WTC11 (cell line): ENCODE measurements at regions not wholly inside any gene's neighbourhood (a gene's known extent, or its start where the extent isn't known, plus 50 kb on each side); places are given as distances from the start of the nearest gene placed in this dataset.

Experiments used
- ATAC-seq: fragments of 200-7000 bp; cut with Tn5 transposase; 2 replicates; pipeline ENCODE4 v1.10.0; 2021; ENCODE audit warnings: mild to moderate bottlenecking, moderate library complexity
- CTCF ChIA-PET: fragments of 300-600 bp; sonication (Branson Sonifier 250); formaldehyde crosslinking; loops from one replicate; lab custom pipeline; 2021; ENCODE audit warnings: antibody characterized with exemption; lab: Charles Lee
- POLR2A ChIA-PET: fragments of 350-600 bp; sonication (Branson Sonifier 250); formaldehyde crosslinking; loops from one replicate; lab custom pipeline; 2021; ENCODE audit warnings: antibody characterized with exemption; lab: Charles Lee
- DNase-seq: peaks from one replicate; pipeline ENCODE4 v3.0.0; 2021; ENCODE audit warnings: low spot score
- H3K27ac Mint-ChIP-seq: 2 replicates; pipeline ENCODE4 v1.8.0; 2021; ENCODE audit warnings: mixed read lengths
- H3K27me3 Mint-ChIP-seq: 2 replicates; pipeline ENCODE4 v1.8.0; 2021; ENCODE audit warnings: low read depth, mild to moderate bottlenecking, moderate library complexity, mixed read lengths
- H3K36me3 Mint-ChIP-seq: 2 replicates; pipeline ENCODE4 v1.8.0; 2021; ENCODE audit warnings: mixed read lengths
- H3K4me1 Mint-ChIP-seq: 2 replicates; pipeline ENCODE4 v1.8.0; 2022; ENCODE audit warnings: mixed read lengths
- H3K4me3 Mint-ChIP-seq: 2 replicates; pipeline ENCODE4 v1.8.0; 2021; ENCODE audit warnings: mild to moderate bottlenecking, moderate library complexity, mixed read lengths
- H3K9me3 Mint-ChIP-seq: 2 replicates; pipeline ENCODE4 v1.8.0; 2021; ENCODE audit warnings: mixed read lengths
- ATF1 ChIP-seq: sonication (generic); formaldehyde crosslinking; IDR thresholded peaks from 2 replicates; pipeline ENCODE4 v1.8.1; 2023; ENCODE audit warnings: mild to moderate bottlenecking, moderate library complexity, missing genetic modification reagents
- CBFB ChIP-seq: sonication (generic); formaldehyde crosslinking; IDR thresholded peaks from 2 replicates; pipeline ENCODE4 v1.8.1; 2022; ENCODE audit warnings: mild to moderate bottlenecking, low read depth, missing genetic modification reagents
- EMX1 ChIP-seq: fragments of 250-450 bp; sonication (Bioruptor Pico); IDR thresholded peaks from 2 replicates; pipeline ENCODE4 v1.8.0; 2021; ENCODE audit warnings: mild to moderate bottlenecking
- ETV6 ChIP-seq: sonication (generic); formaldehyde crosslinking; IDR thresholded peaks from 2 replicates; pipeline ENCODE4 v1.8.1; 2022; ENCODE audit warnings: mild to moderate bottlenecking, missing genetic modification reagents
- GABPB1 ChIP-seq: sonication (generic); formaldehyde crosslinking; IDR thresholded peaks from 2 replicates; pipeline ENCODE4 v1.8.1; 2023; ENCODE audit warnings: mild to moderate bottlenecking, missing genetic modification reagents
- HMGA2 ChIP-seq: fragments of 250-450 bp; sonication (Bioruptor Pico); IDR thresholded peaks from 2 replicates; pipeline ENCODE4 v1.4.0; 2021; ENCODE audit warnings: mild to moderate bottlenecking, moderate library complexity
- NFE2L1 ChIP-seq: sonication (generic); formaldehyde crosslinking; IDR thresholded peaks from 2 replicates; pipeline ENCODE4 v1.8.1; 2023; ENCODE audit warnings: missing genetic modification reagents
- SP1 ChIP-seq: sonication (generic); formaldehyde crosslinking; conservative IDR thresholded peaks from 2 replicates; pipeline ENCODE4 v1.8.1; 2022; ENCODE audit warnings: missing genetic modification reagents
- ZBTB21 ChIP-seq: sonication (generic); formaldehyde crosslinking; IDR thresholded peaks from 2 replicates; pipeline ENCODE4 v1.8.1; 2023; ENCODE audit warnings: mild to moderate bottlenecking, missing genetic modification reagents, borderline replicate concordance
- ZNF416 ChIP-seq: fragments of 250-450 bp; sonication (Bioruptor Pico); IDR thresholded peaks from 2 replicates; pipeline ENCODE4 v1.9.0; 2021; ENCODE audit warnings: mild to moderate bottlenecking, inconsistent platforms
- TF ChIP-seq, protein P1 (sequence below): fragments of 250-450 bp; sonication (Bioruptor Pico); conservative IDR thresholded peaks from 2 replicates; pipeline ENCODE4 v1.9.0; 2021; ENCODE audit warnings: mild to moderate bottlenecking
- TF ChIP-seq, protein P2 (sequence below): fragments of 200-600 bp; IDR thresholded peaks from 2 replicates; pipeline ENCODE4 v1.8.0; 2022; ENCODE audit warnings: antibody characterized with exemption
- TF ChIP-seq, protein P3 (sequence below): sonication (generic); formaldehyde crosslinking; IDR thresholded peaks from 2 replicates; pipeline ENCODE4 v1.8.0; 2023; ENCODE audit warnings: mild to moderate bottlenecking, missing genetic modification reagents
- TF ChIP-seq, protein P4 (sequence below): fragments of 250-450 bp; sonication (Bioruptor Pico); IDR thresholded peaks from 2 replicates; pipeline ENCODE4 v2.1.2; 2022; ENCODE audit warnings: mild to moderate bottlenecking, moderate library complexity
- TF ChIP-seq, protein P5 (sequence below): sonication (generic); formaldehyde crosslinking; IDR thresholded peaks from 2 replicates; pipeline ENCODE4 v1.8.0; 2022; ENCODE audit warnings: mild to moderate bottlenecking, missing genetic modification reagents
- TF ChIP-seq, protein P6 (sequence below): sonication (generic); formaldehyde crosslinking; IDR thresholded peaks from 2 replicates; pipeline ENCODE4 v1.8.1; 2022; ENCODE audit warnings: low read depth, mild to moderate bottlenecking, moderate library complexity, missing genetic modification reagents, borderline replicate concordance
- TF ChIP-seq, protein P7 (sequence below): fragments of 250-450 bp; sonication (Bioruptor Pico); IDR thresholded peaks from 2 replicates; pipeline ENCODE4 v1.9.0; 2021; ENCODE audit warnings: moderate library complexity, mild to moderate bottlenecking, inconsistent platforms, borderline replicate concordance

DNA sequence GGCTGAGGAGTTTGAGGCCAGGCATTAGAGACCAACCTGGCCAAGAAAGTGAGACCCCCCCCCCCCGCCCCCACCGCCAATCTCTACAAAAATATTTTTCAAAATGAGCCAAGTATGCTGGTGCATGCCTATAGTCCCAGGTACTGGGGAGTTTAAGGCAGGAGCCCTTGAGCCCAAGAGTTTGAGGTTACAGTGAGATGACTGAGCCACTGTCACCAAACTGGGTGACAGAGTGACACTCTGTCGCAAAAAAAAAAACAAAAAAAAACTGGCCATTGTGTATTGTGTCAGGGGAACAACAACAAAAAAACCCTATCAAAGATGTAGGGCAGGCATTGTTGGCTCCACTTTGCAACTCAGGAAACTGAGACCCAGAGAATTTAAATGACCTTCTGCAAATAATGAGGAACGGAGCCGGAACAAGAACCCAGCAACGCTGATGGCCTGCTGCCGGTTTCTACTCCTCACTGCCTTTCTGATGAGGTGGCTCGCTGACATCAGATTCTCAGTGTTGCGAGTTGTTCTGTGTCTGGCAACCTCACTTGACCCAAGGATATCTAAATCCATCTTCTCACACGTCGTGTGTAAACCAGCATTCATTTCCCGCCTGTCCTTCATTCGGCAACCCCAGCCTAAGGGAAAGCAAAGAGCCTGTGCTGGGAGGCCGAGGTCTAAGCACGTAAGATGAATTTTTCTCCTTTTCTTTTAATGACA, 195.2 kb upstream of the CRY1 start:
- Mint-ChIP-seq H3K4me3 (no peak overlapping the region), H3K9me3 (peaks cover 19% of the 10 kb centered on the region), H3K4me1 (peaks cover 13% of the 10 kb centered on the region)
- TF ChIP-seq ZNF416 (CRISPR knock-in tag) = no peak
- TF ChIP-seq, protein P1, sequence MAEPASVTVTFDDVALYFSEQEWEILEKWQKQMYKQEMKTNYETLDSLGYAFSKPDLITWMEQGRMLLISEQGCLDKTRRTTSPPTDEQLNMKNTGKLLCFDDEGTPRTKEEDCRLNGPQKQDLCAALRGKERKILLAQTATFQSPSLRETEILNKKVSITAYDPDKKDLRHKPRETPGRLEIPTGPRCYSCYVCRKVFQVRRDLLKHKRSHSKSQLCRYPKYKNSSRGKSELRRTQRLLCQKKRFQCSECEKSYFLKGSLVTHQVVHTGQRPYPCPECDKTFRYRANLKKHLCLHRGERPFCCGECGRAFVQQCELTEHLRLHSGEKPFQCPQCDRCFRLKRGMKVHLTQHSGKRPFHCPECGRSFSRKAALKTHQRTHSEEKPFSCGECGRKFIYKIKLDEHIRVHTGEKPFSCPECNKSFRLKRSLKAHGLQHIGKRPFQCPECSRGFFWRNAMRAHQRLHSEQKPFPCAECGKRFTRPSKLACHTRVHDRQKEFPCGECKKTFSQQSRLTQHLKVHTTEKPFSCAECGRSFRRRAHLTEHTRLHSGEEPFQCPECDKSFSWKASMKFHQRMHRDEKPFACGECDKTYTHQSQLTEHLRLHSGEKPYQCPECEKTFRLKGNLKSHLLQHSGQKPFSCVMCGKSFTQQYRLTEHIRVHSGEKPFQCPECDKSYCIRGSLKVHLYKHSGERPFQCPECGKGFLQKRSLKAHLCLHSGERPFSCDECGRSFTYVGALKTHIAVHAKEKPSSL = no peak
- TF ChIP-seq, all 79 proteins: peak for 0
- ChIA-PET POLR2A (no interaction called here), CTCF (no interaction called here)
- Mint-ChIP-seq H3K36me3 (no peaks in the 10 kb centered on the region), H3K27me3 (no peaks in the 10 kb centered on the region; the same call in 1 of the 2 replicates), H3K27ac (no peak overlapping the region)
- no peak for DNase-seq
- ATAC-seq = no peak

DNA sequence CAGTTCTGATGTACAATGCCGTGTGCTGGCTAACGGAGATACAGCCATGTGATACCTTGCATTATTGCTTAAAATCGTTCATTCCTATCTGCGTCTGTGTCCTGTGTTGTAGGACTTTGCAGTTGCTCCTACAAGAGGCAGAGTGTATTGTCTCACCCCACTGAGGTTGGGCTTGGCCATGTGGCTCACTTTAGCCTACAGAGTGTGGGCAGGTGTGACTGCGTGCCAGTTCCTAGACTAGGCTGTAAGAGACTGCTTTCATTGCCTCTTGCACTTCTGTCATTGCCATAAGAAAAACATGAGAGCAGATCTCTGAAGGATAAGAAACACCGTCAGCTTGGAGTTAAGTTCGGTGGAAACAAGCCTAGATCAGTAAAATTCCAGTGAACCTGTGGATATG, 197.7 kb upstream of the CRY1 start:
- ATAC-seq (no peak), DNase-seq (no peak)
- Mint-ChIP-seq H3K36me3 (no peaks in the 10 kb centered on the region), H3K4me1 (peaks cover 13% of the 10 kb centered on the region), H3K9me3 (0 out of 2 replicates have a peak, but pooled peaks cover 6% of the 10 kb centered on the region), H3K27me3 (no peaks in the 10 kb centered on the region; the same call in 1 of the 2 replicates), H3K27ac (no peak overlapping the region), H3K4me3 (no peak overlapping the region)
- no peak for TF ChIP-seq ZBTB21
- no peak for TF ChIP-seq ATF1 (CRISPR knock-in tag)
- TF ChIP-seq, protein P2, sequence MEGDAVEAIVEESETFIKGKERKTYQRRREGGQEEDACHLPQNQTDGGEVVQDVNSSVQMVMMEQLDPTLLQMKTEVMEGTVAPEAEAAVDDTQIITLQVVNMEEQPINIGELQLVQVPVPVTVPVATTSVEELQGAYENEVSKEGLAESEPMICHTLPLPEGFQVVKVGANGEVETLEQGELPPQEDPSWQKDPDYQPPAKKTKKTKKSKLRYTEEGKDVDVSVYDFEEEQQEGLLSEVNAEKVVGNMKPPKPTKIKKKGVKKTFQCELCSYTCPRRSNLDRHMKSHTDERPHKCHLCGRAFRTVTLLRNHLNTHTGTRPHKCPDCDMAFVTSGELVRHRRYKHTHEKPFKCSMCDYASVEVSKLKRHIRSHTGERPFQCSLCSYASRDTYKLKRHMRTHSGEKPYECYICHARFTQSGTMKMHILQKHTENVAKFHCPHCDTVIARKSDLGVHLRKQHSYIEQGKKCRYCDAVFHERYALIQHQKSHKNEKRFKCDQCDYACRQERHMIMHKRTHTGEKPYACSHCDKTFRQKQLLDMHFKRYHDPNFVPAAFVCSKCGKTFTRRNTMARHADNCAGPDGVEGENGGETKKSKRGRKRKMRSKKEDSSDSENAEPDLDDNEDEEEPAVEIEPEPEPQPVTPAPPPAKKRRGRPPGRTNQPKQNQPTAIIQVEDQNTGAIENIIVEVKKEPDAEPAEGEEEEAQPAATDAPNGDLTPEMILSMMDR = no peak
- TF ChIP-seq ETV6 (CRISPR knock-in tag) = no peak
- TF ChIP-seq, protein P3, sequence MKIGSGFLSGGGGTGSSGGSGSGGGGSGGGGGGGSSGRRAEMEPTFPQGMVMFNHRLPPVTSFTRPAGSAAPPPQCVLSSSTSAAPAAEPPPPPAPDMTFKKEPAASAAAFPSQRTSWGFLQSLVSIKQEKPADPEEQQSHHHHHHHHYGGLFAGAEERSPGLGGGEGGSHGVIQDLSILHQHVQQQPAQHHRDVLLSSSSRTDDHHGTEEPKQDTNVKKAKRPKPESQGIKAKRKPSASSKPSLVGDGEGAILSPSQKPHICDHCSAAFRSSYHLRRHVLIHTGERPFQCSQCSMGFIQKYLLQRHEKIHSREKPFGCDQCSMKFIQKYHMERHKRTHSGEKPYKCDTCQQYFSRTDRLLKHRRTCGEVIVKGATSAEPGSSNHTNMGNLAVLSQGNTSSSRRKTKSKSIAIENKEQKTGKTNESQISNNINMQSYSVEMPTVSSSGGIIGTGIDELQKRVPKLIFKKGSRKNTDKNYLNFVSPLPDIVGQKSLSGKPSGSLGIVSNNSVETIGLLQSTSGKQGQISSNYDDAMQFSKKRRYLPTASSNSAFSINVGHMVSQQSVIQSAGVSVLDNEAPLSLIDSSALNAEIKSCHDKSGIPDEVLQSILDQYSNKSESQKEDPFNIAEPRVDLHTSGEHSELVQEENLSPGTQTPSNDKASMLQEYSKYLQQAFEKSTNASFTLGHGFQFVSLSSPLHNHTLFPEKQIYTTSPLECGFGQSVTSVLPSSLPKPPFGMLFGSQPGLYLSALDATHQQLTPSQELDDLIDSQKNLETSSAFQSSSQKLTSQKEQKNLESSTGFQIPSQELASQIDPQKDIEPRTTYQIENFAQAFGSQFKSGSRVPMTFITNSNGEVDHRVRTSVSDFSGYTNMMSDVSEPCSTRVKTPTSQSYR (CRISPR knock-in tag) = no peak
- no peak for TF ChIP-seq HMGA2
- no peak for TF ChIP-seq NFE2L1 (CRISPR knock-in tag)
- TF ChIP-seq, protein P4, sequence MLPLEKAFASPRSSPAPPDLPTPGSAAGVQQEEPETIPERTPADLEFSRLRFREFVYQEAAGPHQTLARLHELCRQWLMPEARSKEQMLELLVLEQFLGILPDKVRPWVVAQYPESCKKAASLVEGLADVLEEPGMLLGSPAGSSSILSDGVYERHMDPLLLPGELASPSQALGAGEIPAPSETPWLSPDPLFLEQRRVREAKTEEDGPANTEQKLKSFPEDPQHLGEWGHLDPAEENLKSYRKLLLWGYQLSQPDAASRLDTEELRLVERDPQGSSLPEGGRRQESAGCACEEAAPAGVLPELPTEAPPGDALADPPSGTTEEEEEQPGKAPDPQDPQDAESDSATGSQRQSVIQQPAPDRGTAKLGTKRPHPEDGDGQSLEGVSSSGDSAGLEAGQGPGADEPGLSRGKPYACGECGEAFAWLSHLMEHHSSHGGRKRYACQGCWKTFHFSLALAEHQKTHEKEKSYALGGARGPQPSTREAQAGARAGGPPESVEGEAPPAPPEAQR = no peak
- ChIA-PET POLR2A (no interaction called here), CTCF (no interaction called here)

DNA sequence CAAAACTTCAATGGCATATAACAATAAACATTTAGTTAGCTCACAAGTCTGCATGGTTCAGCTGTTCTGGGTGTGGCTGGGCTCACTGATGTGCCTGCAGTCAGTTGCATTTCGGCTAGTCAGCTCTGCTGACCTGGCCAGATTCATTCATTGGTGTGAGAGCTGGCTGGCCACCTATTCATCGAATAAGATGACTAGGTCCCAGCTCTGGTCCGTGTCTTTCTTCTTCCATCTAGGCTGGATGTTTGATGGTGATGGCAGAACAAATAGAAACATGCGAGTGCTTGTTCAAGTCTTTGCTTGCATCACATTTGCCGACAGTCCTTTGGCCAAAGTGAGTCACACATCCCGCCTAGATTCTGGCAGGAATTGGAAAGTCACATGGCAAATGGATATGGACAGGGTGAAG, 203.3 kb upstream of the CRY1 start:
- ChIA-PET CTCF (no interaction called here), POLR2A (no interaction called here)
- DNase-seq (no peak), ATAC-seq (no peak)
- Mint-ChIP-seq H3K4me1 (no peaks in the 10 kb centered on the region), H3K9me3 (no peaks in the 10 kb centered on the region), H3K27ac (no peak overlapping the region), H3K36me3 (no peaks in the 10 kb centered on the region), H3K4me3 (no peak overlapping the region), H3K27me3 (no peaks in the 10 kb centered on the region; the same call in 1 of the 2 replicates)
- TF ChIP-seq ATF1 (CRISPR knock-in tag) = no peak
- no peak for TF ChIP-seq CBFB (CRISPR knock-in tag)
- TF ChIP-seq, protein P5, sequence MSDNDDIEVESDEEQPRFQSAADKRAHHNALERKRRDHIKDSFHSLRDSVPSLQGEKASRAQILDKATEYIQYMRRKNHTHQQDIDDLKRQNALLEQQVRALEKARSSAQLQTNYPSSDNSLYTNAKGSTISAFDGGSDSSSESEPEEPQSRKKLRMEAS (CRISPR knock-in tag) = no peak
- no peak for TF ChIP-seq GABPB1 (CRISPR knock-in tag)
- no peak for TF ChIP-seq EMX1 (CRISPR knock-in tag)
- TF ChIP-seq SP1 (CRISPR knock-in tag) = no peak
- TF ChIP-seq, protein P1 = no peak
- TF ChIP-seq, protein P6, sequence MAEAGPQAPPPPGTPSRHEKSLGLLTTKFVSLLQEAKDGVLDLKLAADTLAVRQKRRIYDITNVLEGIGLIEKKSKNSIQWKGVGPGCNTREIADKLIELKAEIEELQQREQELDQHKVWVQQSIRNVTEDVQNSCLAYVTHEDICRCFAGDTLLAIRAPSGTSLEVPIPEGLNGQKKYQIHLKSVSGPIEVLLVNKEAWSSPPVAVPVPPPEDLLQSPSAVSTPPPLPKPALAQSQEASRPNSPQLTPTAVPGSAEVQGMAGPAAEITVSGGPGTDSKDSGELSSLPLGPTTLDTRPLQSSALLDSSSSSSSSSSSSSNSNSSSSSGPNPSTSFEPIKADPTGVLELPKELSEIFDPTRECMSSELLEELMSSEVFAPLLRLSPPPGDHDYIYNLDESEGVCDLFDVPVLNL (CRISPR knock-in tag) = no peak
- TF ChIP-seq, protein P7, sequence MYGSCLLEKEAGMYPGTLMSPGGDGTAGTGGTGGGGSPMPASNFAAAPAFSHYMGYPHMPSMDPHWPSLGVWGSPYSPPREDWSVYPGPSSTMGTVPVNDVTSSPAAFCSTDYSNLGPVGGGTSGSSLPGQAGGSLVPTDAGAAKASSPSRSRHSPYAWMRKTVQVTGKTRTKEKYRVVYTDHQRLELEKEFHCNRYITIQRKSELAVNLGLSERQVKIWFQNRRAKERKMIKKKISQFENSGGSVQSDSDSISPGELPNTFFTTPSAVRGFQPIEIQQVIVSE (CRISPR knock-in tag) = no peak
